B cell (primary cell): ENCODE measurements at regions not wholly inside any gene's neighbourhood (a gene's known extent, or its start where the extent isn't known, plus 50 kb on each side); places are given as distances from the start of the nearest gene placed in this dataset.

Experiments used
- ATAC-seq: fragments of 200-7000 bp; cut with Tn5 transposase; one replicate; pipeline ENCODE4 v1.10.0; 2021; ENCODE audit warnings: low read depth, mild to moderate bottlenecking, moderate number of reproducible peaks, moderate library complexity
- CTCF ChIA-PET: fragments of 350-600 bp; sonication (Branson Sonifier 250); formaldehyde crosslinking; loops from one replicate; lab custom pipeline; 2021; ENCODE audit warnings: antibody characterized with exemption, inconsistent platforms; lab: Charles Lee
- POLR2A ChIA-PET: fragments of 350-600 bp; sonication (Branson Sonifier 250); formaldehyde crosslinking; loops from one replicate; lab custom pipeline; 2021; ENCODE audit warnings: antibody characterized with exemption; lab: Charles Lee
- DNase-seq: peaks from one replicate; pipeline ENCODE4 v3.0.0; 2013
- H2AFZ ChIP-seq: 2 replicates; pipeline ENCODE4 v1.6.1; 2012; ENCODE audit warnings: mild to moderate bottlenecking, low read depth, low read length; ENCODE audit not compliant: insufficient read depth, poor library complexity, severe bottlenecking
- H3K27ac ChIP-seq, 2 donors: 1 replicate in 1 of 2; 2 replicates in 1 of 2; pipeline ENCODE4 v1.5.1; 2012 to 2013; ENCODE audit warnings: low read length in 2 of 2, mild to moderate bottlenecking in 2 of 2, moderate library complexity in 1 of 2
- H3K27me3 ChIP-seq, 4 experiments: fragments of 200-600 bp in 1 of 4; sonication (generic) in 1 of 4; replicated peaks in 1 of 4; 1 replicate in 2 of 4; 2 replicates in 2 of 4; pipeline versions ENCODE4 v1.6.1 to v1.7.0; 2013 to 2016; ENCODE audit warnings: low read length in 3 of 4, mild to moderate bottlenecking in 2 of 4, mixed read lengths in 1 of 4, moderate library complexity in 1 of 4; ENCODE audit not compliant: insufficient read depth in 4 of 4, control insufficient read depth in 3 of 4; ENCODE audit errors: control extremely low read depth in 1 of 4
- H3K36me3 ChIP-seq, 2 experiments: replicated peaks in 1 of 2; 1 replicate in 1 of 2; 2 replicates in 1 of 2; pipeline versions ENCODE4 v1.6.1 to v1.7.1; 2013; ENCODE audit warnings: low read length in 1 of 2; ENCODE audit not compliant: insufficient read depth in 2 of 2, control insufficient read depth in 1 of 2; ENCODE audit errors: control extremely low read depth in 1 of 2, extremely low read depth in 1 of 2
- H3K4me1 ChIP-seq, 2 donors: fragments of 200-600 bp in 1 of 2; sonication (generic) in 1 of 2; 1 replicate in 1 of 2; 2 replicates in 1 of 2; pipeline versions ENCODE4 v1.5.1 to v1.6.1; 2013 to 2017; ENCODE audit warnings: low read length in 2 of 2; ENCODE audit not compliant: control insufficient read depth in 2 of 2, insufficient read depth in 2 of 2
- H3K4me2 ChIP-seq: replicated peaks from 2 replicates; pipeline ENCODE3; 2012; ENCODE audit warnings: mild to moderate bottlenecking, low read depth, low read length; ENCODE audit not compliant: poor library complexity, severe bottlenecking
- H3K4me3 ChIP-seq, 5 experiments: fragments of 200-600 bp in 1 of 5; sonication (generic) in 1 of 5; 1 replicate in 3 of 5; 2 replicates in 2 of 5; pipeline versions ENCODE4 v1.5.1 to v1.7.0; 2011 to 2016; ENCODE audit warnings: low read length in 4 of 5, mild to moderate bottlenecking in 4 of 5, low read depth in 2 of 5, control low read depth in 1 of 5, moderate library complexity in 1 of 5; ENCODE audit not compliant: insufficient read depth in 1 of 5; ENCODE audit errors: control extremely low read depth in 1 of 5, extremely low read depth in 1 of 5
- H3K79me2 ChIP-seq: fragments of 200-600 bp; sonication (generic); one replicate; pipeline ENCODE4 v1.6.0; 2016; ENCODE audit warnings: low read length; ENCODE audit not compliant: control insufficient read depth, insufficient read depth
- H3K9ac ChIP-seq: fragments of 200-600 bp; sonication (generic); 2 replicates; pipeline ENCODE4 v1.6.1; 2017; ENCODE audit warnings: mild to moderate bottlenecking, low read length, moderate library complexity
- H3K9me3 ChIP-seq, 3 donors: one replicate each; pipeline versions ENCODE4 v1.6.1 to v1.7.1; 2013; ENCODE audit warnings: low read length in 2 of 3; ENCODE audit not compliant: control insufficient read depth in 2 of 3, insufficient read depth in 1 of 3; ENCODE audit errors: control extremely low read depth in 1 of 3
- H4K20me1 ChIP-seq: 2 replicates; pipeline ENCODE4 v1.6.0; 2012; ENCODE audit warnings: mild to moderate bottlenecking, low read length; ENCODE audit not compliant: insufficient read depth, control insufficient read depth, poor library complexity, severe bottlenecking
- H3K27ac Mint-ChIP-seq: one replicate; pipeline ENCODE4 v1.8.0; 2021; ENCODE audit warnings: mixed read lengths
- H3K27me3 Mint-ChIP-seq: one replicate; pipeline ENCODE4 v1.8.0; 2021; ENCODE audit warnings: mixed read lengths
- H3K4me1 Mint-ChIP-seq: one replicate; pipeline ENCODE4 v1.8.0; 2021; ENCODE audit warnings: mixed read lengths
- H3K4me3 Mint-ChIP-seq: one replicate; pipeline ENCODE4 v1.8.0; 2021; ENCODE audit warnings: mixed read lengths
- H3K9me3 Mint-ChIP-seq: one replicate; pipeline ENCODE4 v1.8.0; 2022; ENCODE audit warnings: mixed read lengths; ENCODE audit not compliant: insufficient read depth
- EZH2 ChIP-seq: IDR thresholded peaks from 2 replicates; pipeline ENCODE4 v1.6.1; 2012; ENCODE audit warnings: borderline replicate concordance, low read depth, mild to moderate bottlenecking, moderate library complexity, low read length; ENCODE audit not compliant: insufficient read depth, poor library complexity, severe bottlenecking
- WGBS: methylation state at CpG from one replicate; pipeline ENCODE4 v1.1.5; 2013; ENCODE audit warnings: missing lambda C conversion rate; ENCODE audit not compliant: insufficient coverage; 5-methylcytosine and 5-hydroxymethylcytosine counted together
- intact Hi-C: fragments of 100-400 bp; cut with micrococcal nuclease; formaldehyde crosslinking; loops from one replicate; pipeline ENCODE4 v1.10.0; 2022
- TF ChIP-seq, protein P1 (sequence below): fragments of 200-600 bp; IDR thresholded peaks from one replicate; pipeline ENCODE4 v1.8.0; 2022; ENCODE audit warnings: antibody characterized with exemption, mild to moderate bottlenecking

DNA sequence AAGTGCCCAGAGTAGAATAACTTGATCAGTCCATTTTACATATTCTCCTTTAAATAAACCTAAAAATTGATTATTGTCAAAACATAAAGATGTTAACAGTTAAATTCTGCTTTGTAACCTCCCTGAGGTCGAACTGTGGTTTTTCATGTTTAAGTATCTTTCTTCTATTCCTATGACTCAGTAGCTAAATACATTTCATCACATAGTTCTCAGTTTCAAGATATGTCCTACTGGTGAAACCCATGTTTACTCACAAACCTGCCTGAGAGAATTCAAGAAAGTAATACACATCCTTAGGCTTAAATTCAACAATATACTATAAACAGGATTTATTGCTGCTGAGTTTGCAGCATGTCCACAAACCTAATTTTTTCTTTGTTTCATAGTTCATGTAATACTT, 692.9 kb downstream of the ZPLD1 start:
- no peak overlapping the region for H3K27ac Mint-ChIP-seq
- ATAC-seq, result no peak
- Histone ChIP-seq H3K79me2 (no peaks in the 10 kb centered on the region), H3K27ac (no peak overlapping the region), H3K4me2 (no peak overlapping the region), H3K4me1 (no peaks in the 10 kb centered on the region), H4K20me1 (no peaks in the 10 kb centered on the region), H3K27me3 (no peaks in the 10 kb centered on the region), H3K36me3 (no peaks in the 10 kb centered on the region), H3K9ac (no peak overlapping the region), H3K4me3 (no peak overlapping the region), H3K9me3 (no peaks in the 10 kb centered on the region), H2AFZ (no peak overlapping the region)
- H3K9me3 Mint-ChIP-seq, result no peaks in the 10 kb centered on the region
- no peaks in the 10 kb centered on the region for H3K27me3 Mint-ChIP-seq
- CTCF ChIA-PET, result no interaction called here
- H3K4me1 Mint-ChIP-seq, result no peaks in the 10 kb centered on the region
- H3K4me3 Mint-ChIP-seq, result no peak overlapping the region
- POLR2A ChIA-PET, result no interaction called here
- TF ChIP-seq EZH2, result no peak
- TF ChIP-seq, protein P1, sequence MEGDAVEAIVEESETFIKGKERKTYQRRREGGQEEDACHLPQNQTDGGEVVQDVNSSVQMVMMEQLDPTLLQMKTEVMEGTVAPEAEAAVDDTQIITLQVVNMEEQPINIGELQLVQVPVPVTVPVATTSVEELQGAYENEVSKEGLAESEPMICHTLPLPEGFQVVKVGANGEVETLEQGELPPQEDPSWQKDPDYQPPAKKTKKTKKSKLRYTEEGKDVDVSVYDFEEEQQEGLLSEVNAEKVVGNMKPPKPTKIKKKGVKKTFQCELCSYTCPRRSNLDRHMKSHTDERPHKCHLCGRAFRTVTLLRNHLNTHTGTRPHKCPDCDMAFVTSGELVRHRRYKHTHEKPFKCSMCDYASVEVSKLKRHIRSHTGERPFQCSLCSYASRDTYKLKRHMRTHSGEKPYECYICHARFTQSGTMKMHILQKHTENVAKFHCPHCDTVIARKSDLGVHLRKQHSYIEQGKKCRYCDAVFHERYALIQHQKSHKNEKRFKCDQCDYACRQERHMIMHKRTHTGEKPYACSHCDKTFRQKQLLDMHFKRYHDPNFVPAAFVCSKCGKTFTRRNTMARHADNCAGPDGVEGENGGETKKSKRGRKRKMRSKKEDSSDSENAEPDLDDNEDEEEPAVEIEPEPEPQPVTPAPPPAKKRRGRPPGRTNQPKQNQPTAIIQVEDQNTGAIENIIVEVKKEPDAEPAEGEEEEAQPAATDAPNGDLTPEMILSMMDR, result no peak
- DNase-seq, result no peak
- no CpG with 5 or more reads among the region's 1 CpG for WGBS
- intact Hi-C loops, result no loop called here

DNA sequence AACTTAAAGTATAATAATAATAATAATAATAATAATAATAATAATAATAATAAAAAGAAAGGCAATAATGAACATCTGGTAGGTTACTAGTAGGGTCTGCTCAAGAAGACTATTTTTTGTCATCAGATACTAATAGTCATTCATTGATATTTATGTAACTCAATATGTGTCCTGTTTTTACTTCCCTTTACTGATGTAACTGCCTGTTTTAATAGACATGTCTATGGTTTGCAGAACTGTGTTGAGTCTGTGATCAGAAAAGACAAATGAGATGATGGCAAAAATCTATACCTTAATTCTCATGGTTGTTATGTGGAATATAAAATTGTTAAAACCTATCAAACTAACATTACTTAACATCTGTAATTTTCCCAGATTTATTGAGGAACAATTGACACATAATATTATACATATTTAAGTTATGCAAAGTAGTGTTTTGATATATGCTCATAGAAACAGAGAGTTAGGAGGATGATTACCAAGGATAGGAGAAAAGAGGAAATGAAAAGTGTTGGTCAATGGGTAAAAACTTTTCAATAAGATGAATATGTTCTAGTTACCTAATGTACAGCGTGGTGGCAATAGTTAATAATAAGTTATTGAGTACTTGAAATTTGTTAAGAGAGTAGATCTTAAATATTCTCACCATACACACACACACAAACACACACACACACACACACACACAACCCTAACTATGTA, 699.4 kb downstream of the ZPLD1 start:
- TF ChIP-seq, protein P1, result no peak
- no peak for TF ChIP-seq EZH2
- Histone ChIP-seq H3K36me3 (no peaks in the 10 kb centered on the region), H4K20me1 (no peaks in the 10 kb centered on the region), H3K4me2 (no peak overlapping the region), H3K9ac (no peak overlapping the region), H2AFZ (no peak overlapping the region), H3K27me3 (no peaks in the 10 kb centered on the region), H3K27ac (no peak overlapping the region), H3K79me2 (no peaks in the 10 kb centered on the region), H3K9me3 (no peaks in the 10 kb centered on the region), H3K4me1 (no peaks in the 10 kb centered on the region), H3K4me3 (no peak overlapping the region)
- no CpG with 5 or more reads among the region's 1 CpG for WGBS
- Mint-ChIP-seq H3K9me3 (no peaks in the 10 kb centered on the region), H3K27ac (no peak overlapping the region), H3K4me3 (no peak overlapping the region), H3K4me1 (no peaks in the 10 kb centered on the region), H3K27me3 (no peaks in the 10 kb centered on the region)
- ChIA-PET POLR2A (no interaction called here), CTCF (no interaction called here)
- no peak for ATAC-seq
- intact Hi-C loops, result no loop called here
- no peak for DNase-seq
